Upper lobe of left lung (tissue), 4 donors: ENCODE measurements at regions not wholly inside any gene's neighbourhood (a gene's known extent, or its start where the extent isn't known, plus 50 kb on each side); places are given as distances from the start of the nearest gene placed in this dataset.

Source experiments
- CTCF ChIP-seq, 6 experiments: fragments of 450-650 bp in 4 of 6; fragments of 200-600 bp in 2 of 6; sonication (generic) in 2 of 6; IDR thresholded peaks; one replicate each; pipeline ENCODE4 v1.5.1; 2016 to 2019; ENCODE audit warnings: antibody characterized with exemption in 6 of 6
- EP300 ChIP-seq, 4 donors: sonication (generic); formaldehyde crosslinking; IDR thresholded peaks; one replicate each; pipeline ENCODE4 v1.5.1; 2017; ENCODE audit warnings: antibody characterized with exemption in 4 of 4, control low read depth in 2 of 4

- TF ChIP-seq CTCF (IDR thresholded peaks at IDR 0.05) (no peak), EP300 (IDR thresholded peaks at IDR 0.05) (no peak)
These were observed 100.6 kb upstream of the PNPLA4 start for GRCh38 chrX:8027827-8028226.
